Mucosa of rectum (tissue), 2 donors: ENCODE measurements at regions not wholly inside any gene's neighbourhood (a gene's known extent, or its start where the extent isn't known, plus 50 kb on each side); places are given as distances from the start of the nearest gene placed in this dataset.

Experiments used
- H3K27ac ChIP-seq, 2 donors: one replicate each; pipeline ENCODE4 v1.7.0; 2013; ENCODE audit warnings: inconsistent platforms in 2 of 2, low read depth in 2 of 2, low read length in 2 of 2
- H3K27me3 ChIP-seq, 2 donors: one replicate each; pipeline ENCODE4 v1.7.0; 2013; ENCODE audit warnings: low read length in 2 of 2; ENCODE audit not compliant: control insufficient read depth in 2 of 2, insufficient read depth in 2 of 2
- H3K36me3 ChIP-seq, 2 donors: one replicate each; pipeline ENCODE4 v1.7.0; 2013; ENCODE audit warnings: low read length in 2 of 2; ENCODE audit not compliant: control insufficient read depth in 2 of 2, insufficient read depth in 2 of 2
- H3K4me1 ChIP-seq, 2 donors: one replicate each; pipeline ENCODE4 v1.7.0; 2013; ENCODE audit warnings: low read length in 2 of 2, mild to moderate bottlenecking in 1 of 2; ENCODE audit not compliant: control insufficient read depth in 2 of 2, insufficient read depth in 2 of 2
- H3K4me3 ChIP-seq, 2 donors: one replicate each; pipeline ENCODE4 v1.7.0; 2013; ENCODE audit warnings: low read length in 2 of 2
- H3K9ac ChIP-seq, 2 donors: one replicate each; pipeline ENCODE4 v1.7.0; 2013; ENCODE audit warnings: low read length in 2 of 2, low read depth in 1 of 2, mild to moderate bottlenecking in 1 of 2
- H3K9me3 ChIP-seq, 2 donors: one replicate each; pipeline ENCODE4 v1.7.0; 2013; ENCODE audit warnings: low read length in 2 of 2; ENCODE audit not compliant: control insufficient read depth in 2 of 2
- donor health status: healthy.
- donor health status: Normal muscosa, but diverticular disease.

DNA sequence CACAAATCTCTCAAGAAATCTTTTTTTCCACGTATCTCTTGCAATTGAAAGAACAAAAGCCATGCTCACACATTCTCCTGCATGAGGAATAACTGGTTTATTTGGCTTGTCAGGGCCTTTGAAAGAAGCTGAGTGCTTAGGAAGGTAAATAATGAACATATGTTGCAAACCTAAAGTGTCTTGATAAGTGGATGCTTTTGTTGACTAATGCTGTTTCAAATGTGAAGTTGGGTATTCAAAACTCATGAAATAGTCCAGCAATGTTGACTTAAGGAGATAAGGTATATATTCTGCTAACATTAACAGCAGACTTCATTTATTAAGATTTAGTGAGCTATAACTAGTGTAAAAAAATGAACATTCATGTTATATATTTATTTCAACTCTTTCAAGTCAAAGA is 1792.7 kb upstream of the MIR17HG start:
- Histone ChIP-seq H3K9me3 (peaks cover 0 to 2% of the 10 kb centered on the region in 2 donors), H3K27me3 (no peaks in the 10 kb centered on the region), H3K27ac (no peak overlapping the region), H3K4me1 (no peaks in the 10 kb centered on the region), H3K36me3 (no peaks in the 10 kb centered on the region), H3K9ac (no peak overlapping the region), H3K4me3 (no peak overlapping the region)

DNA sequence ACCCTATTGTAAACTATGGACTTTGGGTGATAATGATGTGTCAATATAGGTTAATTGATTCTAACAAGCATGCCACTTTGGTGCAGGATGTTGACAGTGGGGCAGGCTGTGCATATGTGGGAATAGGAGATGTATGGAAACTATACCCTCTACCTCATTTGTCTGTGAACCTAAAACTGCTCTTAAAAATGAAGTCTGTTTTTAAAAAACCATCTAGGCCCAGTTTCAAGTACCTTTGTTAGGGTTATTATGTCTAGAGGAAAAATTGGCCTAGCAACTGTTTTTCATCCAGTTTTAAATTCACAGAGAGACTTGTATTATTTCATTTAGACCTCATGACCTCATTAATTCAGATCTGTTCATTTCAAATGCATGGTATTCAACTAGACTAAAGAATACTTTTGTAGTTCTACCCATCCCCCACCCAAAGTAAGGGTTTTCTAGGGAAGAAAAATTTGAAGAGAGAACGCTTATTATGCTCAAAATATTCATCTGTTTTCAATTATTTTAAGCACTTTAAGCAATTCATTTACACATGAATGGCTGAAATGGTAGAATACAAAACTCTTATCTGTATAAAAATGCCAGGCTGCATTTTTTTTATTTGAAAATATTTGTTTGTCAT is 1781.9 kb upstream of the MIR17HG start:
- no peak overlapping the region for H3K9ac ChIP-seq
- no peaks in the 10 kb centered on the region for H3K36me3 ChIP-seq
- no peak overlapping the region for H3K4me3 ChIP-seq
- H3K4me1 ChIP-seq = no peaks in the 10 kb centered on the region
- no peak overlapping the region for H3K27ac ChIP-seq
- H3K27me3 ChIP-seq = no peaks in the 10 kb centered on the region
- no peaks in the 10 kb centered on the region for H3K9me3 ChIP-seq

DNA sequence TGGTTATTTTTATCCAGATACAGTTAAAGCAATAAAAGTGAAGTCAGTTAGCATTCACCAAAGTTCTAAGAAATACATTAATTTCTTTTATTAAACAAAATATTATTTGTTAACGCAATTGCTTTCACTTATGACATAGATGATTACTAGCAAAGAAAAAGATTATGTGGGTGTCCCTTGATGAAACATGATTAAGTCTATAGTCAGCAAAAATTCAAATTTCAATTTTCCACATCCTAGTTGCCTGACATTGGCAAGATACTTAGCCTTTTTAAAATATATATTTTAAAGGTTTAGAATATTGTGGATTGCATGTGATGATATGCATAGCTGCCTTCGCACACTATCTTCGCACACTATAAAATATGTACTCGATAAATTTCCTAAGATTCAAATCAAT is 1780.5 kb upstream of the MIR17HG start:
- Histone ChIP-seq H3K36me3 (no peaks in the 10 kb centered on the region), H3K27ac (no peak overlapping the region), H3K4me3 (no peak overlapping the region), H3K4me1 (no peaks in the 10 kb centered on the region), H3K9me3 (no peaks in the 10 kb centered on the region), H3K9ac (no peak overlapping the region), H3K27me3 (no peaks in the 10 kb centered on the region)

DNA sequence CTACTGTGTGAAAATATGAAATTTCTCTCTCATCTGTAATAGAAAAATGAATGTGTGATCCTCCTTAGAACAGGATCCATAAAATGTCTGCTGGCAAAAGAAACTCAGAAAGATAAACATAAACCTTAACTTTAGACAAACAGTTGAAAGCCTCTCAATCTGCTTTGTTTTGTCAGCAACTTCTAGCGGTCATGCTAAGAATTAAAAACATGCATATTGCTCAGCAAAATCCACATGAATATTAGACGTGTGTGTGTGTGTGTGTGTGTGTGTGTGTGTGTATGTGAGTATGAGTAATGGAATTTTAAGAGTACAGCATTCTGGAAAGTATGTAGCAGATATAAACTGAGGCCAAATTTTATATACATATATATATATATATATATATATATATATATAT is 1779.2 kb upstream of the MIR17HG start:
- Histone ChIP-seq H3K9ac (no peak overlapping the region), H3K27me3 (no peaks in the 10 kb centered on the region), H3K4me3 (no peak overlapping the region), H3K27ac (no peak overlapping the region), H3K9me3 (no peaks in the 10 kb centered on the region), H3K36me3 (no peaks in the 10 kb centered on the region), H3K4me1 (no peaks in the 10 kb centered on the region)

DNA sequence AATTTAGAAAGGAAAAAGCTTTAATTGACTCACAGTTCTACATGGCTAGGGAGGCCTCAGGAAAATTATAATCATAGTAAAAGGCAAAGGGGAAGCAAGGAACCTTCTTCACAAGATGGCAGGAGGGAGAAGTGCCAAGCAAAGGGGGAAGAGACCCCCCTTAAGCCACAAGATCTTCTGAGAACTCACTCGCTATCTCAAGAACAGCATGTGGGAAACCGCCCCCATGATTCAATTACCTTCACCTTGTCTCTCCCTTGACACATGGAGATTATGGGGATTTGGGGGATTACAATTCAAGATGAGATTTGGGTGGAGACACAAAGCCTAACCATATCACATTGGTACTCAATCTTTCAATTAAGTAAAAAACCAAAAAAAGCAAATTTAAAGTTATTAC is 1778.7 kb upstream of the MIR17HG start:
- Histone ChIP-seq H3K9ac (no peak overlapping the region), H3K36me3 (no peaks in the 10 kb centered on the region), H3K9me3 (no peaks in the 10 kb centered on the region), H3K27ac (no peak overlapping the region), H3K4me3 (no peak overlapping the region), H3K27me3 (no peaks in the 10 kb centered on the region), H3K4me1 (no peaks in the 10 kb centered on the region)

DNA sequence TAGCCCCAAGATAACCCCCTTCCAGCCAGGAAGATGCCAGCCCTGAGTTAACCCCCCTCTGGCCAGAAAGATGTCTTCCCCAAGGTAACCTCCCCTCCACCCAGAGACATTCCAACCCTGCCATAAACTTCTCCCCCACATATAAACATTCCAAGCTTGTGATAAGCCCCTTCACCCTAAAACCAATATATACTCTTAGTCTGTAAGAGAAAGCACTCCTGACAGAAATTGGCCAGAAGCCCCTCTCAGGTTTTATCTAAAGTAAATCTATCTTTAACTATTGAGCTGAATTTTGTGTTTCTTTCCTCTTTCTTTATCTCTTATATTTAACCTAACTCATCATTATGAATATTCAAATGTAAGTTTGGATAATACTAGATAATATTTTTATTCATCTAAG is 1775.8 kb upstream of the MIR17HG start:
- no peak overlapping the region for H3K27ac ChIP-seq
- H3K27me3 ChIP-seq = no peaks in the 10 kb centered on the region
- H3K4me1 ChIP-seq = no peaks in the 10 kb centered on the region
- no peak overlapping the region for H3K9ac ChIP-seq
- H3K9me3 ChIP-seq = no peaks in the 10 kb centered on the region
- no peak overlapping the region for H3K4me3 ChIP-seq
- no peaks in the 10 kb centered on the region for H3K36me3 ChIP-seq

DNA sequence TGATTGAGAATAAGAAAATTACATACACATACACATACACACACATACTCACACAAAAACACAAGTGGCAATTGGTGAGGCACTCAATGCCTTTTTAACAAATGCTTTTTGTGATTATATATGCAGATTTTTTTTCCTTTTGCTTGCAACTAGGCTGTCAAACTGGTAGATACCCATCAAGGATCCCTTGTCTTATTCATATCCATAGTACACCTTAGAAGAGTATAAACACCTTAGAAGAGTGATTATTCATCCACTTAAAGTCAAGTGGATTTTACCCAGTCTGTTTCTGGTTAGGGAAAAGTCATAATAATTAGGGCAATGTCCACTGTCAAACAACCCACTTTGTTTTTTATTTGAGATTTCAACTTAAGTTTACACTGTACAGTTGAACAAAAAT is 1773.4 kb upstream of the MIR17HG start:
- Histone ChIP-seq H3K27me3 (no peaks in the 10 kb centered on the region), H3K4me1 (no peaks in the 10 kb centered on the region), H3K36me3 (no peaks in the 10 kb centered on the region), H3K9ac (no peak overlapping the region), H3K27ac (no peak overlapping the region), H3K9me3 (peaks cover 0 to 2% of the 10 kb centered on the region in 2 donors), H3K4me3 (no peak overlapping the region)

DNA sequence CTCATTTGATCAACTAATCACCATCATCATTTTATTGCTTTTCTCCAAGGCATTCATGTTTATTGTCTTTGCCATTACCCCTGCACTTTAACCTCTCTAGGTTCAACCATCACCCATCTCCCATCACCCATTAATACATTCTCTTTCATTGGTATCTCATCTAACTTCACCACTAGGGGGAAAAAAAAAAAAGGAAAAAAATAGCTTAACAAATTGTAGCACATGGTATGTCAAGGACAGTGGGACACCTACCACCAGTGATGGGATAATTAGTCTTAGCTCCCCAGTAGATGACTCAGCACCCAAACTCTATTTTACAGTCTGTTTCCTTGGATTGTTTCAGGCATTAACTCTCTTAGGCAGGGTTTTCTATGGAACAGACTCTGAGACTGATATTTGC is 1770.2 kb upstream of the MIR17HG start:
- no peaks in the 10 kb centered on the region for H3K36me3 ChIP-seq
- no peaks in the 10 kb centered on the region for H3K4me1 ChIP-seq
- H3K9me3 ChIP-seq = peaks cover 0 to 2% of the 10 kb centered on the region in 2 donors
- H3K9ac ChIP-seq = no peak overlapping the region
- no peak overlapping the region for H3K4me3 ChIP-seq
- H3K27me3 ChIP-seq = no peaks in the 10 kb centered on the region
- H3K27ac ChIP-seq = no peak overlapping the region

DNA sequence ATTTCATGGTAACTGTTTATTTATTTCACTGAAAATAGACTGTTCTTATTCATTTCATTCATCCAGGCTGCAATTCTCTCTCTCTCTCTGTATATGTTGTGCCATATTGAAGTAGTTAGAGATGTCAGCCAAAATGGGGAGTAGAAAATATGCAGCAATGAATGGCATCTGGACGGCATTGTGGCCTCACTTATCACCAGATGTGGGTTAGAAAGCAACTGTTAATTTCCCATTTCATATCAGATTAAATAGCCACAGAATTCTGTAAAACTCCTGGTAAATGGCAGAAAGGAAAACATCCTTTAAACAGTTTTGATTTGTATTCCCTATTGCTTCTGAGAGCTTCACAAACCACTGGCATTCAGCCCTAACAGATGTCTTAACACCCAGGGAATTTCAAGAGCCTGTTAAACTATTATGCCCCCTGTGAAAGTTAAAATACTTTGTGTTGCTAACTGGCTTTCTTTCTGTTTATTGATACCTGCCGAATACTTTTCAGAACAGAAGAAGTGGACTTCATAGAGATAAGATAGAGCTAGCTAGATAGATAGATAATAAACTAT is 1763.3 kb upstream of the MIR17HG start:
- H3K27me3 ChIP-seq = no peaks in the 10 kb centered on the region

DNA sequence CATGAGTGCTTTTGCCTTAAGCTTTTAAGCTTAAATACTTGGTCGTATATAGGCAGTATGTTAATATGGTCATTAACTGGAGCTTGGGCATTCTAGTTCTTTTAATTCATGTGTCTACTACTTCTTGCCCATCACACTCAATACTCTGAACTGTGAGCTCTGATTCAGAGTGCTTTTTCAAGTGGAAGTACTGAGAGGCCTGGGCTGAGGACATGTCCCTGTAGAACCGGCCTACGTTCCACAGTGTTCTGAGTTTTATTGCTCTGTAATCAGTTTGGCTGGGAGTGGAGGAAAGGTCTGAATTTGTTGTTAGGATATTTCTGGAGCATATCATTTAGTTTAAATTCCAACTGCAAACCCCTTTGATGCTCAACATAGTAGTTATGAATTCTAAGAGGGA is 1744.8 kb upstream of the MIR17HG start:
- no peak overlapping the region for H3K4me3 ChIP-seq

More for the DNA sequence above, 1763.3 kb upstream of the MIR17HG start:
- Histone ChIP-seq H3K4me3 (no peak overlapping the region), H3K36me3 (no peaks in the 10 kb centered on the region), H3K4me1 (no peaks in the 10 kb centered on the region), H3K27ac (no peak overlapping the region), H3K9ac (no peak overlapping the region), H3K9me3 (no peaks in the 10 kb centered on the region)

More for the DNA sequence above, 1744.8 kb upstream of the MIR17HG start:
- H3K4me1 ChIP-seq = no peaks in the 10 kb centered on the region
- no peaks in the 10 kb centered on the region for H3K36me3 ChIP-seq
- no peaks in the 10 kb centered on the region for H3K27me3 ChIP-seq
- no peak overlapping the region for H3K9ac ChIP-seq
- H3K27ac ChIP-seq = no peak overlapping the region
- no peaks in the 10 kb centered on the region for H3K9me3 ChIP-seq
